ENCODE measurements at regions not wholly inside any gene's neighbourhood (a gene's known extent, or its start where the extent isn't known, plus 50 kb on each side); places are given as distances from the start of the nearest gene placed in this dataset.

DNA sequence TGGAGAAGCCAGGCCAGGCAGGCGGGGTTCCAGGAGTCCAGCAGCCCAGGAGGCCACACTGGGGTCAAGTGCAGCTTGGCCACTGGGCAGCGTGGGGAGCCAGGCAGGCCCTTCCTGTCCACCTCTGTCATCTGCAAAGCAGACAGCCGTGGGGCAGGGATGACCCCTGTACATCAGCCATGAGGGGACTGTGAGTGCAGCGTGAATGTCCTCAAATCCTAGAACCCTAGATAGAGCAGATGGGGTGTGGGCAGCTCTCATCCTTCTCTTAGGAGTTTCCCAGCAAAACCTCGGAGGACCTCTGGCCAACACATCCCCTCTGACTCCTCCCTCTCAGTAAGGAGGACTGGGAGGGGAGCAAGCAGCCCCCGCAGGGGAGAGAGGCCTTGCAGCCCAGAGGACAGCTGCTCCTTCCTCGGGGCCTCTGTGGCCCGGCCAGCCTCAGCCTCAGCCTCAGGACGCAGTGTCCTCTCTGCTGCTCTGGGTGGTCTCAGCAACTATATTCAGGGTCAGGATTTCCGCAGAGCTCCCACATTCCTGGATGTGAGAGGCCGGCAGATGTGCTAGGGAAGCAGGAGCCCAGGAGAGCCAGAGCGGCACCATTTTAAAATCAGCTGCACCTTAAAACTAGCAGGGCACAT, 820.5 kb downstream of the BRD1 start (continued):
- TF ChIP-seq, protein P1, sequence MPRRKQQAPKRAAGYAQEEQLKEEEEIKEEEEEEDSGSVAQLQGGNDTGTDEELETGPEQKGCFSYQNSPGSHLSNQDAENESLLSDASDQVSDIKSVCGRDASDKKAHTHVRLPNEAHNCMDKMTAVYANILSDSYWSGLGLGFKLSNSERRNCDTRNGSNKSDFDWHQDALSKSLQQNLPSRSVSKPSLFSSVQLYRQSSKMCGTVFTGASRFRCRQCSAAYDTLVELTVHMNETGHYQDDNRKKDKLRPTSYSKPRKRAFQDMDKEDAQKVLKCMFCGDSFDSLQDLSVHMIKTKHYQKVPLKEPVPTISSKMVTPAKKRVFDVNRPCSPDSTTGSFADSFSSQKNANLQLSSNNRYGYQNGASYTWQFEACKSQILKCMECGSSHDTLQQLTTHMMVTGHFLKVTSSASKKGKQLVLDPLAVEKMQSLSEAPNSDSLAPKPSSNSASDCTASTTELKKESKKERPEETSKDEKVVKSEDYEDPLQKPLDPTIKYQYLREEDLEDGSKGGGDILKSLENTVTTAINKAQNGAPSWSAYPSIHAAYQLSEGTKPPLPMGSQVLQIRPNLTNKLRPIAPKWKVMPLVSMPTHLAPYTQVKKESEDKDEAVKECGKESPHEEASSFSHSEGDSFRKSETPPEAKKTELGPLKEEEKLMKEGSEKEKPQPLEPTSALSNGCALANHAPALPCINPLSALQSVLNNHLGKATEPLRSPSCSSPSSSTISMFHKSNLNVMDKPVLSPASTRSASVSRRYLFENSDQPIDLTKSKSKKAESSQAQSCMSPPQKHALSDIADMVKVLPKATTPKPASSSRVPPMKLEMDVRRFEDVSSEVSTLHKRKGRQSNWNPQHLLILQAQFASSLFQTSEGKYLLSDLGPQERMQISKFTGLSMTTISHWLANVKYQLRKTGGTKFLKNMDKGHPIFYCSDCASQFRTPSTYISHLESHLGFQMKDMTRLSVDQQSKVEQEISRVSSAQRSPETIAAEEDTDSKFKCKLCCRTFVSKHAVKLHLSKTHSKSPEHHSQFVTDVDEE (CRISPR knock-in tag; IDR thresholded peaks at IDR 0.05): no peak

DNA sequence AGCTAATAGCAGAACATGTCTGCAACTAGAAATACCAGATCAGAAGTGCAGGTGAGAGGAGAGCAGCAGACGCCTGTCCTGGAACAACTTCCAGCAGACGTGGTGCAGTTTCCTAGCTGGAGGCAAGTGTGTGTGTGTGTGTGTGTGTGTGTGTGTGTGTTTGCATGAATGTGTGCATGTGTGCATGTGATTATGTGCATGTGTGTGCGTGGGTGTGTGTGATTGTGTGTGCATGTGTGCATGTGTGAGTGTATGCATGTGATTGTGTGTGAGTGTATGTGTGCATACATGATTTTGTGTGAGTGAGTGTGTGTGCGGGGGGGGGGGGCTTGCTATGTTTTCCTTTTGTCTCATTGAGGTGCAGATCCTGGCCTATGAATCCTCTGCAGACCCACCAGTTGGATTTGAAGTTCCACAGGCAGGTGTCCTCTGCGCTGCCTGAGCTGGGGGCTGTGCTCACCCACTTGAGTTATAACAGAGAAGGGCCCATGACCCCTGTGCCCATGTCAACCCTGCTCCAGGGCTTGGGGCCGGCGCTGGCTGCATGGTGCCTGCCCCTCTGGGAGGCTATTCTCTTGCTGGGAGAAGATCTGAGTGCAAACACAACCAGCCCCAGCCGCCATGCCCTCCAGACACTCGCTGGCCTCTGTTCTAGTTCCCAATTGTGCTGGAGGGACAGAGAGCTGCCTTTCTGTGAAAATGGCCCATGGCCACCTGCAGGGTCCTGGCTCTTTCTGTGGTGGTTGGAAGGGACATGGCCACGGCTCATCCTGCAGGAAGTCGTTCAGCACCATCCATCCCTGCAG, 821.3 kb downstream of the BRD1 start:
- TF ChIP-seq ZC3H10 (CRISPR knock-in tag; IDR thresholded peaks at IDR 0.05): no peak
- TF ChIP-seq ZNF8 (CRISPR knock-in tag; IDR thresholded peaks at IDR 0.05): no peak
- TF ChIP-seq ZFP30 (CRISPR knock-in tag; IDR thresholded peaks at IDR 0.05): no peak
- TF ChIP-seq ZNF565 (CRISPR knock-in tag; conservative IDR thresholded peaks at IDR 0.05; ENCODE audit: low read depth): no peak
- TF ChIP-seq ZFP3 (CRISPR knock-in tag; IDR thresholded peaks at IDR 0.05): no peak
- TF ChIP-seq, protein P2, sequence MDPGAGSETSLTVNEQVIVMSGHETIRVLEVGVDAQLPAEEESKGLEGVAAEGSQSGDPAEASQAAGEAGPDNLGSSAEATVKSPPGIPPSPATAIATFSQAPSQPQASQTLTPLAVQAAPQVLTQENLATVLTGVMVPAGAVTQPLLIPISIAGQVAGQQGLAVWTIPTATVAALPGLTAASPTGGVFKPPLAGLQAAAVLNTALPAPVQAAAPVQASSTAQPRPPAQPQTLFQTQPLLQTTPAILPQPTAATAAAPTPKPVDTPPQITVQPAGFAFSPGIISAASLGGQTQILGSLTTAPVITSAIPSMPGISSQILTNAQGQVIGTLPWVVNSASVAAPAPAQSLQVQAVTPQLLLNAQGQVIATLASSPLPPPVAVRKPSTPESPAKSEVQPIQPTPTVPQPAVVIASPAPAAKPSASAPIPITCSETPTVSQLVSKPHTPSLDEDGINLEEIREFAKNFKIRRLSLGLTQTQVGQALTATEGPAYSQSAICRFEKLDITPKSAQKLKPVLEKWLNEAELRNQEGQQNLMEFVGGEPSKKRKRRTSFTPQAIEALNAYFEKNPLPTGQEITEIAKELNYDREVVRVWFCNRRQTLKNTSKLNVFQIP (CRISPR knock-in tag; IDR thresholded peaks at IDR 0.05; ENCODE audit: borderline replicate concordance, low read depth): no peak
- TF ChIP-seq GLIS3 (CRISPR knock-in tag; IDR thresholded peaks at IDR 0.05): no peak
- no peak for TF ChIP-seq SNAI2 (CRISPR knock-in tag; IDR thresholded peaks at IDR 0.05)
- no peak for TF ChIP-seq PPARA (CRISPR knock-in tag; IDR thresholded peaks at IDR 0.05; ENCODE audit: borderline replicate concordance)
- no peak for TF ChIP-seq ARNTL (CRISPR knock-in tag; IDR thresholded peaks at IDR 0.05; ENCODE audit: borderline replicate concordance, low read depth)
- TF ChIP-seq, protein P3, sequence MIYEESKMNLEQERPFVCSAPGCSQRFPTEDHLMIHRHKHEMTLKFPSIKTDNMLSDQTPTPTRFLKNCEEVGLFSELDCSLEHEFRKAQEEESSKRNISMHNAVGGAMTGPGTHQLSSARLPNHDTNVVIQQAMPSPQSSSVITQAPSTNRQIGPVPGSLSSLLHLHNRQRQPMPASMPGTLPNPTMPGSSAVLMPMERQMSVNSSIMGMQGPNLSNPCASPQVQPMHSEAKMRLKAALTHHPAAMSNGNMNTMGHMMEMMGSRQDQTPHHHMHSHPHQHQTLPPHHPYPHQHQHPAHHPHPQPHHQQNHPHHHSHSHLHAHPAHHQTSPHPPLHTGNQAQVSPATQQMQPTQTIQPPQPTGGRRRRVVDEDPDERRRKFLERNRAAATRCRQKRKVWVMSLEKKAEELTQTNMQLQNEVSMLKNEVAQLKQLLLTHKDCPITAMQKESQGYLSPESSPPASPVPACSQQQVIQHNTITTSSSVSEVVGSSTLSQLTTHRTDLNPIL (CRISPR knock-in tag; IDR thresholded peaks at IDR 0.05; ENCODE audit: low read depth): no peak
- TF ChIP-seq, protein P4, sequence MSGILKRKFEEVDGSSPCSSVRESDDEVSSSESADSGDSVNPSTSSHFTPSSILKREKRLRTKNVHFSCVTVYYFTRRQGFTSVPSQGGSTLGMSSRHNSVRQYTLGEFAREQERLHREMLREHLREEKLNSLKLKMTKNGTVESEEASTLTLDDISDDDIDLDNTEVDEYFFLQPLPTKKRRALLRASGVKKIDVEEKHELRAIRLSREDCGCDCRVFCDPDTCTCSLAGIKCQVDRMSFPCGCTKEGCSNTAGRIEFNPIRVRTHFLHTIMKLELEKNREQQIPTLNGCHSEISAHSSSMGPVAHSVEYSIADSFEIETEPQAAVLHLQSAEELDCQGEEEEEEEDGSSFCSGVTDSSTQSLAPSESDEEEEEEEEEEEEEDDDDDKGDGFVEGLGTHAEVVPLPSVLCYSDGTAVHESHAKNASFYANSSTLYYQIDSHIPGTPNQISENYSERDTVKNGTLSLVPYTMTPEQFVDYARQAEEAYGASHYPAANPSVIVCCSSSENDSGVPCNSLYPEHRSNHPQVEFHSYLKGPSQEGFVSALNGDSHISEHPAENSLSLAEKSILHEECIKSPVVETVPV (CRISPR knock-in tag; IDR thresholded peaks at IDR 0.05): no peak
- no peak for TF ChIP-seq ISL1 (CRISPR knock-in tag; IDR thresholded peaks at IDR 0.05)
- TF ChIP-seq ESRRG (CRISPR knock-in tag; IDR thresholded peaks at IDR 0.05): no peak
- TF ChIP-seq, protein P1 (CRISPR knock-in tag; IDR thresholded peaks at IDR 0.05): no peak
- TF ChIP-seq BACH2 (CRISPR knock-in tag; IDR thresholded peaks at IDR 0.05; ENCODE audit: borderline replicate concordance): no peak
- TF ChIP-seq CSDC2 (CRISPR knock-in tag; IDR thresholded peaks at IDR 0.05): no peak
- no peak for ATAC-seq

DNA sequence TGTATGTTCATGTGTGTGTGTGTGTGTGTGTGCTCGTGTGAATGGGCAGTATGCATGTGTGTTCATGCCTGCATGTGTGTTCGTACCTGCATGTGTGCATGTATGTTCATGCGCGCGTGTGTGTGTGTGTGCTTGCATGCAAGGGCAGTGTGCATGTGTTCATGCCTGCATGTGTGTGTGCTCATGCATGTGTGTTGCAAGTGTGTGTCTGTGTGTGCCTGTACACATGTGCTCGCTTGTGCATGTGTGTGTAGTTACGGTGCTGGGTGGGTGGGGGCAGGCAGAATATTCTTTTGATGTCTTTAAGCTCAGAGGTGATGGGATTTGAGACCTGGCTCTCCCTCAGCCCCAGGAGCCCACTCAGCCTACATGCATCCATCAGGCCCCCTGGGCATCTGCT, 822.1 kb downstream of the BRD1 start:
- no peak for ATAC-seq
- TF ChIP-seq TCF4 (CRISPR knock-in tag; IDR thresholded peaks at IDR 0.05; ENCODE audit: borderline replicate concordance) (no peak), ARNTL (CRISPR knock-in tag; IDR thresholded peaks at IDR 0.05; ENCODE audit: borderline replicate concordance, low read depth) (no peak), ZNF8 (CRISPR knock-in tag; IDR thresholded peaks at IDR 0.05) (no peak), BACH2 (CRISPR knock-in tag; IDR thresholded peaks at IDR 0.05; ENCODE audit: borderline replicate concordance) (no peak)
- TF ChIP-seq, protein P2 (CRISPR knock-in tag; IDR thresholded peaks at IDR 0.05; ENCODE audit: borderline replicate concordance, low read depth): no peak

All from SK-N-SH treated with all-trans-retinoic acid at 6 μM for 48 hours (cell line).